ENCODE measurements at regions not wholly inside any gene's neighbourhood (a gene's known extent, or its start where the extent isn't known, plus 50 kb on each side); places are given as distances from the start of the nearest gene placed in this dataset.

DNA sequence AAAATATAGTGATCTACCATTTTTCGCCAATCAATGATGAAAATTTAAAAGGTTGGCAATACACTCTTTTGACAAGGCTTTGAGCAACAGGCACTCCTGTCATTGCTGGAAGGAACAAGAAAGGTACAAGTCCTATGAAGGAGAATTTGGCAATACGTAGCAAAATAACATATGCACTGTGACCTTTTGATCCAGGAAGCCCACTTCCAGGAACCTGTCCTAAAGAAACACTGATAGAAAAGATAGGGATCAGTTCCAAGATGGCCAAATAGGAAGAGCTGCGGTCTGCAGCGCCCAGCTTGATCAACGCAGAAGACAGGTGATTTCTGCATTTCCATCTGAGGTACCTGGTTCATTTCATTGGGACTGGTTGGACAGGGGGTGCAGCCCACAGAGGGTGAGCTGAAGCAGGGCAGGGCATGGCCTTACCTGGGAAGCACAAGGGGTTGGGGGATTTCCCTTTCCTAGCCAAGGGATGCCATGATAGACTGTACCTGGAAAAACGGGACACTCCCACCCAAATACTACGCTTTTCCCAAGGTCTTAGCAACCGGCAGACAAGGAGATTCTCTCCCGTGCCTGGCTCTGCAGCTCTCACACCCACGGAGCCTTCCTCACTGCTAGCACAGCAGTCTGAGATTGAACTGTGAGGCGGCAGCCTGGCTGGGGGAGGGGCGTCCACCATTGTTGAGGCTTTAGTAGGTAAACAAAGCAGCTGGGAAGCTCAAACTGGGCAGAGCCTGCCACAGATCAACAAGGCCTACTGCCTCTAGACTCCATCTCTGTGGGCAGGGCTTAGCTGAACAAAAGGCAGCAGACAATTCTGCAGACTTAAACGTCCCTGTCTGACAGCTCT is 69.7 kb upstream of the GALNT18 start:
- TF ChIP-seq ZSCAN20 (CRISPR knock-in tag; IDR thresholded peaks at IDR 0.05) (no peak), EP300 (IDR thresholded peaks at IDR 0.05) (no peak), RFX5 (IDR thresholded peaks at IDR 0.05) (no peak), FOSL2 (IDR thresholded peaks at IDR 0.05) (no peak), FOSL2 (CRISPR knock-in tag; IDR thresholded peaks at IDR 0.05) (no peak)

All from A549 (cell line).